ENCODE measurements at regions not wholly inside any gene's neighbourhood (a gene's known extent, or its start where the extent isn't known, plus 50 kb on each side); places are given as distances from the start of the nearest gene placed in this dataset.
"Not testable (repeated sequence)": the region's sequence is repeated elsewhere in the genome, so short reads cannot be mapped to it uniquely, and the experiment has no call there.

- DNase-seq (ENCODE audit: low spot score) = no peak
Measured at GRCh38 chr5:105917189-105917588, 1753.5 kb downstream of the EFNA5 start.

- DNase-seq (ENCODE audit: low spot score) = no peak
Measured at GRCh38 chr5:105907016-105907415, 1763.7 kb downstream of the EFNA5 start.

GRCh38 chr5:105905392-105905791 lies 1765.3 kb downstream of the EFNA5 start:
- no peak for DNase-seq (ENCODE audit: low spot score)

GRCh38 chr5:105903069-105903468 lies 1767.7 kb downstream of the EFNA5 start:
- DNase-seq (ENCODE audit: low spot score) = no peak

- no peak for DNase-seq (ENCODE audit: low spot score)
Measured at GRCh38 chr5:105899726-105900125, 1771.0 kb downstream of the EFNA5 start.

- no peak for DNase-seq (ENCODE audit: low spot score)
Measured at GRCh38 chr5:105898183-105898582, 1772.6 kb downstream of the EFNA5 start.

- DNase-seq (ENCODE audit: low spot score) = no peak
Measured at GRCh38 chr5:105885266-105885665, 1785.5 kb downstream of the EFNA5 start.

- no peak for DNase-seq (ENCODE audit: low spot score)
Measured at GRCh38 chr5:105882956-105883481, 1787.7 kb downstream of the EFNA5 start.

- DNase-seq (ENCODE audit: low spot score) = no peak
Measured at GRCh38 chr5:105878402-105878801, 1792.3 kb downstream of the EFNA5 start.

- DNase-seq (ENCODE audit: low spot score) = no peak
Measured at GRCh38 chr5:105877592-105877991, 1793.1 kb downstream of the EFNA5 start.

- no peak for DNase-seq (ENCODE audit: low spot score)
Measured at GRCh38 chr5:105874316-105874715, 1796.4 kb downstream of the EFNA5 start.

GRCh38 chr5:105872569-105873270 lies 1798.0 kb downstream of the EFNA5 start:
- DNase-seq (ENCODE audit: low spot score) = no peak

- no peak for DNase-seq (ENCODE audit: low spot score)
Measured at GRCh38 chr5:105868038-105868780, 1802.5 kb downstream of the EFNA5 start.

GRCh38 chr5:105865834-105866233 lies 1804.9 kb downstream of the EFNA5 start:
- DNase-seq (ENCODE audit: low spot score) = no peak

GRCh38 chr5:105859350-105859749 lies 1811.4 kb downstream of the EFNA5 start:
- DNase-seq (ENCODE audit: low spot score) = not testable (repeated sequence)

- peak; percentile 14 for DNase-seq (ENCODE audit: low spot score)
Measured at GRCh38 chr5:105849701-105850100, 1821.0 kb downstream of the EFNA5 start.

- no peak for DNase-seq (ENCODE audit: low spot score)
Measured at GRCh38 chr5:105840800-105841199, 1829.9 kb downstream of the EFNA5 start.

- no peak for DNase-seq (ENCODE audit: low spot score)
Measured at GRCh38 chr5:105836887-105837286, 1833.8 kb downstream of the EFNA5 start.

GRCh38 chr5:105836268-105836667 lies 1834.5 kb downstream of the EFNA5 start:
- no peak for DNase-seq (ENCODE audit: low spot score)

GRCh38 chr5:105828821-105829220 lies 1841.9 kb downstream of the EFNA5 start:
- DNase-seq (ENCODE audit: low spot score) = no peak

GRCh38 chr5:105821800-105822199 lies 1848.9 kb downstream of the EFNA5 start:
- DNase-seq (ENCODE audit: low spot score) = no peak

- DNase-seq (ENCODE audit: low spot score) = no peak
Measured at GRCh38 chr5:105817914-105818313, 1852.8 kb downstream of the EFNA5 start.

- no peak for DNase-seq (ENCODE audit: low spot score)
Measured at GRCh38 chr5:105817416-105817815, 1853.3 kb downstream of the EFNA5 start.

Measured in hepatic stellate cell (primary cell).